SKM-1 treated with dmso at 0.1 percent for 144 hours (cell line): ENCODE measurements at regions not wholly inside any gene's neighbourhood (a gene's known extent, or its start where the extent isn't known, plus 50 kb on each side); places are given as distances from the start of the nearest gene placed in this dataset.
"Not testable (repeated sequence)": the region's sequence is repeated elsewhere in the genome, so short reads cannot be mapped to it uniquely, and the experiment has no call there.

Source experiments
- DNase-seq: peaks from one replicate; lab custom pipeline; 2025; ENCODE audit not compliant: unreplicated experiment; lab: John Stamatoyannopoulos, UW

GRCh38 chr6:67882436-67883311 lies 752.4 kb upstream of the ADGRB3 start:
- no peak for DNase-seq

DNA sequence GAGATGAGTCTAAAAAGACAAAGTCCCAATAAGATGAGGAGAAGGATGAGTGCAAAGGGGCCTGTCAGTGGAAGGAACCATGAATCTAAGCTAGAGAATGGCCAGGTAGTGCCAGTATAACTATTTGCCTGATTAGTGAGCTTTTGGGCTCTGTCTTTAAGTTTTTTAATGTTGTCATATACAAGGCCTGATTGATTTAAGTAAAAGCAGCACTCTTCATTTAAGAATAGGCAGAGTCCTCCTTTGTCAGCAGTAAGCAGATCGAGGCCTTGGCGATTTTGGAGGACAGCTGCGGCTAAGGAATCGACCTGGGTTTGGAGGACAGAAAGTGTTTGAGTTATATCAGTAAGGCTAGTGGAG lies 753.4 kb upstream of the ADGRB3 start:
- no peak for DNase-seq

DNA sequence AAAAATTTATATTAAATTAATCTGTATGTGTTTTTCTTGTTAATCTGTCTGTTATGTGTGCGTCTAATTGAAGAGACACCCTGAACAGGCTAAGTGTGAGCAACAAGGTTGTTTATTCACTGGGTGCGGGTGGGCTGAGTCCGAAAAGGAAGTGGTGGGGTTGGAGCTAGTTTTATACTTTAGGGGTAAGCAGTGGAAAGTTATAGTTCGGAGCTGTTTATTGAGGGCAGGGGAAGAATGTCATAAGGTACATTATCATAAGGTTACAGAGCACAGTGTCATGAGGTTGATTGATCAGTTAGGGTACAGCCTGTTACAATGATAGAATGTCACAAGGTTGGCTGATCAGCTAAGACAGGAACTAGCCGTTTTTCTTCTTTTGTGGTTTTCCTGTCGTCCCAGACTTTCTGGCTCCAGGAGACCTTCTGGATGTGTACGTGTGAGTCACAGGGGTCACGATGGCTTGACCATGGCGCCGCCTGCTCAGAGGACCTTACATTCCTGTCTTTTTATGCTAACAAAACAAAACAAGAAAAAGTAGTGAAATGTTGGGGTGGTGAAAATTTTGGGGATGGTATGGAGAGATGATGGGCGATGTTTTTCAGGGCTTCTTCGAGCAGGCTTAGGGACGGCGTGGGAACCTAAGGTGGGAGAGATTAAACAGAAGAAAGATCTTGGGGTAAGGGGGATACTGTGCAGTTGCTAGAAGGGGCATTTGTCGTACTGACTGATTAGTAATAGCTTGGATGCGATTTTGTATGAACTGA lies 754.0 kb upstream of the ADGRB3 start:
- DNase-seq: no peak

GRCh38 chr6:67880343-67880742 lies 754.7 kb upstream of the ADGRB3 start:
- DNase-seq: not testable (repeated sequence)

DNA sequence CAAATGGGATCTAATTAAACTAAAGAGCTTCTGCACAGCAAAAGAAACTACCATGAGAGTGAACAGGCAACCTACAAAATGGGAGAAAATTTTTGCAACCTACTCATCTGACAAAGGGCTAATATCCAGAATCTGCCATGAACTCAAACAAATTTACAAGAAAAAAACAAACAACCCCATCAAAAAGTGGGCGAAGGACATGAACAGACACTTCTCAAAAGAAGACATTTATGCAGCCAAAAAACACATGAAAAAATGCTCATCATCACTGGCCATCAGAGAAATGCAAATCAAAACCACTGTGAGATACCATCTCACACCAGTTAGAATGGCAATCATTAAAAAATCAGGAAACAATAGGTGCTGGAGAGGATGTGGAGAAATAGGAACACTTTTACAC lies 755.2 kb upstream of the ADGRB3 start:
- not testable (repeated sequence) for DNase-seq

- DNase-seq: not testable (repeated sequence)
Measured at GRCh38 chr6:67879105-67879904, 755.8 kb upstream of the ADGRB3 start.

- not testable (repeated sequence) for DNase-seq
Measured at GRCh38 chr6:67878216-67878615, 756.9 kb upstream of the ADGRB3 start.

GRCh38 chr6:67877288-67877687 lies 757.8 kb upstream of the ADGRB3 start:
- DNase-seq: no peak

DNA sequence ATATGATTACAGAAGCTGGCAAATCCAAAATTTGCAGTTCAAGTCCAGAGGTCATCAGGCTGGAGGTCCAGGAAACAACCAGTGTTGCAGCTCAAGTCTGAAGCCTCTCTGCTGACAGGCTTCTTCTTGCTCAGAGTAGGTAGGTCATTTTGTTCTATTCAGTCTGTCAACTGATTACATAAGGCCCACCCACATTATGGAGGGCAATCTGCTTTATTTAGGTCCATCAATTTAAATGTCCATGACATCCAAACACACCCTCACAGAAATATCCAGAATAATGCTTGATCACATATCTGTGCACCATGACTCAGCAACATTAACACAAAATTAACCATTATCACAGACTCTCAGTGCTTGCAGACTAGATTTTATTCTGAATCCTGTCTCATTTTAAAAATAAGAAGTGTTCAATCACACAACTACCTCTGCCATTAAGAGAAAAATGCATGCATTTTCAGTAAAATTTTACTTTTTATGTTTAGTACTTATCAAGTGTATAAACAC lies 759.2 kb upstream of the ADGRB3 start:
- no peak for DNase-seq

DNA sequence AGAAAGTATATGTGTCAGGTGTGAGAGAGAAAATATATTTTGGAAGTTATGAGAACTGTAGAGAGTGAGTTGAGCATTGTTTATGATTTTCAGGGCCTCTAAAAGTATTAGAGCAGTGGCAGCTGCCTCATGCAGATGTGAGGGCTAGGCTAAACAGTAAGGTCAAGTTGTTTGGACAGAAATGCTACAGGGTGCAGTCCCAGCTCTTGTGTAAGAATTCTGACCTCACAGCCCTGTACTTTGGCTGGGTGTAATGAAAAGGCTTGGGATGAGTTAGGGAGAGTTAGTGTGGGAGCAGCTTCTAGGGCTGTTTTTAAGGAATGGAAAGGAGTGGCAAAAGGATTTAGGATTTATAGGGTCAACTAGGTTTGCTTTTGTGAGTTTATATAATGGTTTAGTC lies 764.8 kb upstream of the ADGRB3 start:
- no peak for DNase-seq

DNA sequence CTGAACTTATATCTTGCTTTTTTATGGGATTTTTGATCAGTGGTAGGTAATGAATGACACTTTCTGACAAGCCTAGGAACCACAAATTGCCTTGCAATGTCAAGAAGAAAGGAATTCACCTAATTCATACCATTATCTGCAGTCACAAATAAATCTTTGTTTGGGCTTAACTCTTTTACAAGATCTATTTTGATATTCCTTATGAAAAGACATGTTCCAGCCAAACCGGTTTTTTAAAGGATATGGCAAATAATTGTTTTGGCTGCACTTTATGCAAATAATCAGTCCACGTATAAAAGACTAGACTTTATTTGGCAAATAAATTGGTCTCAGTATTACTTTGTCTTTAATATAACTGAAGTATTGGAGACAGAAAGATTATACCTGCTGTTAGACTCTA lies 771.7 kb upstream of the ADGRB3 start:
- DNase-seq: no peak

DNA sequence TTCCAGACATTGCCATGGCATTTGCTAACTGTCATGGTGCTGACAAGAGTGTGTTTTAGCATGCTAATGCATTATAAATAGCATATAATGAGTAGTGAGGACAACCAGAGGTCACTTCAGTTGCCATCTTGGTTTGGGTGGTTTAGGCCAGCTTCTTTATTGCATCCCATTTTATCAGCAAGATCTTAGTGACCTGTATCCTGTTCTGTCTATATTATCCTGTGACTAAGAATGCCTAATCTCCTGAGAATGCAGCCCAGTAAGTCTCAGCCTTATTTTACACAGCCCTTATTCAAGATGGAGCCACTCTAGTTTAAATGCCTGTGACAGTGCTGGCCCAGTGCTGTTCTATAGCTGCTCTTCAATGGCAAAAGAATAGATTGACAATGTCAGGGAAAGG lies 781.0 kb upstream of the ADGRB3 start:
- DNase-seq: no peak

GRCh38 chr6:67839818-67840217 lies 795.3 kb upstream of the ADGRB3 start:
- DNase-seq: no peak

DNA sequence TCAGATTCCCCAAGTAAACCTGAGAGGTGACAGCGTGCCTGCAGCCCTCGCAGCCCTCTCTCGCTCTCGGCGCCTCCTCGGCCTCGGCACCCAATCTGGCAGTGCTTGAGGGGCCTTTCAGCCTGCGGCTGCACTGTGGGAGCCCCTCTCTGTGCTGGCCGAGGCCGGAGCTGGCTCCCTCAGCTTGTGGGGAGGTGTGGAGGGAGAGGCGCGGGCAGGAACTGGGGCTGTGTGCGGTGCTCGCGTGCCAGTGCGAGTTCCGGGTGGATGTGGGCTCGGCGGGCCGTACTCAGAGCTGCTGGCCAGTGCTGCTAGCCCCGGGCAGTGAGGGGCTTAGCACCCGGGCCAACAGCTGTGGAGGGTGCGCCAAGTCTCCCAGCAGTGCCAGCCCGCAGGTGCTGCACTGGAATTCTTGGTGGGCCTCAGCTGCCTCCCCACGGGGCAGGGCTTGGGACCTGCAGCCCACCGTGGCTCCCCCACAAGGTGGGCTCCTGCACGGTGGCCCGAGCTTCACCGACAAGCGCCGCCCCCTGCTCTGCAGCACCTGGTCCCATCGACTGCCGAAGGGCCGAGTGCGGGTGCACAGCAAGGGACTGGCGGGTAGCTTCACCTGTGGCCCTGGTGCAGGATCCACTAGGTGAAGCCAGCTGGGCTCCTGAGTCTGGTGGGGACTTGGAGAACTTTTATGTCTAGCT lies 809.7 kb upstream of the ADGRB3 start:
- no peak for DNase-seq

DNA sequence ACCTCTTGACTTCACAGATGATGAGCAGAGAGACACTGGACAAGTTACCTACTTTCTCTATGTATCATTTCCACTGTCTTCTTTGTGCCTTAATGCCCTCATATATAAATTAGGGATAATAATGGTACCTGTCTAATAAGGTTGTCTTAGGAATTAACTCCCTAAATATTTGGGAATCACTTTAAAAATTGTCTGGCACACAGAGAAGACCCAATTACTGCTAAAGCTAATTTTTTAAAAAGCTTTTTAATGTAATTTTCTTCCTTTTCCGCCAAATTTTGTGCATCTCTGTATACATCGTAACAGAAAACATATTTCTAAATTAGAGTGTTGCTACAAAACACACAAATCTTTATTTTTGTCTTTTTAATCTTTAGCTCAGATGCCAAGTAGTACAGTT lies 816.8 kb upstream of the ADGRB3 start:
- DNase-seq: no peak

- no peak for DNase-seq
Measured at GRCh38 chr6:67815623-67816022, 819.5 kb upstream of the ADGRB3 start.

DNA sequence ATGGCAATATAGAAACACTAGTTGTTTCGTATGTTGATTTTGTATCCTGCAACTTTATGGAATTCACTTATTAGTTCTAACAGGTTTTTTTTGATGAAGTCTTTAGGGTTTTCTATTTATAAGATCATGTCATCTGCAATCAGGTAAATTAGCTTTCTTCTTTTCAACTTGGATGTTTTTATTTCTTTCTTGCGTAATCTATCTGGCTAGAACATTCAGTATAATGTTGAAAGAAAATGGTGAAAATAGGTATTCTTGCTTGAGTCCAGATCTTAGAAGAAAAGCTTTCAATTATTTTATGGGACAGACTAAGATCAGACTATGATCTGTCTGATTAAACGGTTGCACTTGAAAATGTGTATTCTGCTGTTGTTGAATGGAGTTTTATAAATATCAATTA lies 820.8 kb upstream of the ADGRB3 start:
- no peak for DNase-seq

GRCh38 chr6:67812693-67813092 lies 822.4 kb upstream of the ADGRB3 start:
- DNase-seq: no peak

GRCh38 chr6:67812125-67812524 lies 823.0 kb upstream of the ADGRB3 start:
- no peak for DNase-seq

DNA sequence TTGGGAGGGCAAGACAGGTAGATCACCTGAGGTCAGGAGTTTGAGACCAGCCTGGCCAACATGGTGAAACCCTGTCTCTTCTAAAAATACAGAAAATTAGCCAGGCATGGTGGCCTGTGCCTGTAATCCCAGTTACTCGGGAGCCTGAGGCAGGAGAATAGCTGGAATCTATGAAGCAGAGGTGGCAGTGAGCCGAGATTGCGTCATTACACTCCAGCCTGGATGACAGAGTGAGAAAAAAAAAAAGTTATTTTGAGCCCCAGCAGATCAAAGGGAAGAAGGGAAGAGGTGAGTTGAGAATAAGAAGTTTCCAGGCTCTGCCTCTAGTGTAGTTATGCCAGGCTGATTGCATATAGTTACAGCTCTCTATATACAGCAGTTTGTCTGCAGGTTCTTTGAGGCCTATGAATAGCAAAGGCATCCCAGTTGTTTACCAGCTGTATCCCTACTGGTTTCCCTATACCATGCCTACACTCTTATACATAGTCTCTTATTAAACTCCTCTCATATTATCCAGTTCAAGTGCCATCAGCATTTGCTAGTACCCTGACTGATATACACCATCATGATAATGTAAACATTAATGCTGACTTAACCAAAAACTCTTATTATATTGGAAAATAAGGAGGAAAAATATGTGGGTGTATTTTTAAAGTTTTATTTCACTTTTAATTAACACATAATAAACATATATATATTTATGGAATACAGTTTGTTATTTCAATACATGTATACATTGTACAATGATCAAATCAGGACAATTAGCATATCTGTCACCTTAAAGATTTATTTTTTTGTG lies 823.6 kb upstream of the ADGRB3 start:
- DNase-seq: no peak
